H1 (cell line): ENCODE measurements at regions not wholly inside any gene's neighbourhood (a gene's known extent, or its start where the extent isn't known, plus 50 kb on each side); places are given as distances from the start of the nearest gene placed in this dataset.

ENCODE experiments used
- CTCF ChIA-PET: fragments of 300-600 bp; sonication (Branson Sonifier 250); formaldehyde crosslinking; loops from one replicate; lab custom pipeline; 2021; ENCODE audit not compliant: partially characterized antibody; lab: Charles Lee
- POLR2A ChIA-PET: fragments of 300-600 bp; sonication (Branson Sonifier 250); formaldehyde crosslinking; loops from one replicate; lab custom pipeline; 2021; ENCODE audit warnings: inconsistent platforms; ENCODE audit not compliant: partially characterized antibody; lab: Charles Lee
- DNase-seq, 2 experiments: peaks; one replicate each; pipeline versions ENCODE4 v3.0.0 to v3.0.0-alpha.2; 2010 to 2022; ENCODE audit warnings: low spot score in 2 of 2, low read depth in 1 of 2, mixed read lengths in 1 of 2
- FAIRE-seq: peaks from 2 replicates; lab custom pipeline; 2011; peaks lifted over from hg19 to GRCh38; lab: Jason Lieb, UNC
- H2AFZ ChIP-seq: 2 replicates; pipeline ENCODE4 v1.8.1; 2012; ENCODE audit warnings: low read length, inconsistent platforms
- H2AK5ac ChIP-seq: 2 replicates; pipeline ENCODE4 v1.6.1; 2013; ENCODE audit warnings: low read depth, low read length
- H2BK120ac ChIP-seq: replicated peaks from 2 replicates; pipeline ENCODE3; 2013; ENCODE audit warnings: low read depth, low read length, inconsistent platforms
- H2BK12ac ChIP-seq: 2 replicates; pipeline ENCODE4 v1.6.1; 2013; ENCODE audit warnings: low read depth, low read length
- H2BK15ac ChIP-seq: 2 replicates; pipeline ENCODE4 v1.6.1; 2013; ENCODE audit warnings: low read length
- H2BK20ac ChIP-seq: 2 replicates; pipeline ENCODE4 v1.6.1; 2013; ENCODE audit warnings: low read length
- H2BK5ac ChIP-seq: 2 replicates; pipeline ENCODE4 v1.6.1; 2013; ENCODE audit warnings: low read depth, low read length
- H3K14ac ChIP-seq: 2 replicates; pipeline ENCODE4 v1.6.1; 2013; ENCODE audit warnings: inconsistent platforms; ENCODE audit not compliant: insufficient read length
- H3K18ac ChIP-seq: 2 replicates; pipeline ENCODE4 v1.6.1; 2013; ENCODE audit warnings: low read length; ENCODE audit errors: extremely low read depth
- H3K23ac ChIP-seq: 2 replicates; pipeline ENCODE4 v1.6.1; 2013; ENCODE audit warnings: inconsistent platforms; ENCODE audit not compliant: insufficient read length
- H3K23me2 ChIP-seq: 2 replicates; pipeline ENCODE4 v1.6.1; 2013; ENCODE audit warnings: low read depth, low read length
- H3K27ac ChIP-seq: 2 replicates; pipeline ENCODE4 v1.6.1; 2011; ENCODE audit warnings: low read depth, low read length, inconsistent platforms
- H3K27me3 ChIP-seq, 4 experiments: replicated peaks in 1 of 4; 1 replicate in 1 of 4; 2 replicates in 3 of 4; pipeline versions ENCODE4 v1.6.1 to v1.8.1; 2011 to 2013; ENCODE audit warnings: low read length in 3 of 4, mild to moderate bottlenecking in 3 of 4, inconsistent platforms in 2 of 4, mixed read lengths in 2 of 4, moderate library complexity in 1 of 4; ENCODE audit not compliant: control insufficient read depth in 3 of 4, insufficient read depth in 3 of 4; ENCODE audit errors: extremely low read depth in 1 of 4
- H3K36me3 ChIP-seq, 4 experiments: 2 replicates each; pipeline versions ENCODE4 v1.6.1 to v1.8.1; 2011 to 2013; ENCODE audit warnings: mild to moderate bottlenecking in 4 of 4, low read length in 3 of 4, moderate library complexity in 2 of 4, control low read depth in 1 of 4, inconsistent platforms in 1 of 4; ENCODE audit not compliant: insufficient read depth in 4 of 4, control insufficient read depth in 2 of 4
- H3K4ac ChIP-seq: replicated peaks from 2 replicates; pipeline ENCODE3; 2013; ENCODE audit warnings: low read length, low read depth, mixed read lengths, inconsistent platforms; ENCODE audit not compliant: insufficient read length
- H3K4me1 ChIP-seq, 4 experiments: replicated peaks in 1 of 4; 1 replicate in 1 of 4; 2 replicates in 3 of 4; pipeline versions ENCODE4 v1.6.1 to v1.8.1; 2011 to 2013; ENCODE audit warnings: low read length in 3 of 4, inconsistent platforms in 2 of 4, mixed read lengths in 1 of 4; ENCODE audit not compliant: insufficient read depth in 4 of 4, control insufficient read depth in 3 of 4
- H3K4me2 ChIP-seq, 2 experiments: 2 replicates each; pipeline versions ENCODE4 v1.6.1 to v1.8.1; 2011 to 2013; ENCODE audit warnings: low read depth in 2 of 2, low read length in 2 of 2, control low read depth in 1 of 2, inconsistent platforms in 1 of 2, mild to moderate bottlenecking in 1 of 2; ENCODE audit not compliant: insufficient read depth in 1 of 2
- H3K4me3 ChIP-seq, 4 experiments: fragments of 200-600, 300-600 bp in 1 of 4; sonication (generic), shearing (Covaris generic), sonication (Bioruptor Twin) in 1 of 4; 2 replicates each; pipeline versions ENCODE4 v1.5.1 to v1.8.1; 2011 to 2016; ENCODE audit warnings: low read length in 4 of 4, low read depth in 3 of 4, control low read depth in 2 of 4, inconsistent platforms in 2 of 4, mild to moderate bottlenecking in 2 of 4, mixed read lengths in 1 of 4, moderate library complexity in 1 of 4; ENCODE audit not compliant: insufficient read depth in 2 of 4; ENCODE audit errors: extremely low read depth in 1 of 4
- H3K56ac ChIP-seq: replicated peaks from 2 replicates; pipeline ENCODE3; 2013; ENCODE audit warnings: low read depth, mild to moderate bottlenecking, mixed read lengths, low read length, inconsistent platforms; ENCODE audit not compliant: insufficient read length
- H3K79me1 ChIP-seq: 2 replicates; pipeline ENCODE4 v1.6.1; 2013; ENCODE audit warnings: low read depth, low read length, control low read depth
- H3K79me2 ChIP-seq, 2 experiments: 2 replicates each; pipeline versions ENCODE4 v1.6.1 to v1.8.1; 2012 to 2013; ENCODE audit warnings: low read length in 2 of 2, mild to moderate bottlenecking in 2 of 2, inconsistent platforms in 1 of 2; ENCODE audit not compliant: insufficient read depth in 2 of 2, control insufficient read depth in 1 of 2
- H3K9ac ChIP-seq, 4 experiments: replicated peaks in 1 of 4; 1 replicate in 1 of 4; 2 replicates in 3 of 4; pipeline versions ENCODE4 v1.6.1 to v1.8.1; 2011 to 2013; ENCODE audit warnings: low read depth in 3 of 4, low read length in 3 of 4, control low read depth in 2 of 4, mild to moderate bottlenecking in 2 of 4, moderate library complexity in 2 of 4, inconsistent platforms in 1 of 4; ENCODE audit errors: extremely low read depth in 1 of 4
- H3K9me3 ChIP-seq, 2 experiments: 2 replicates each; pipeline versions ENCODE4 v1.6.1 to v1.8.1; 2012 to 2013; ENCODE audit warnings: mild to moderate bottlenecking in 2 of 2, moderate library complexity in 2 of 2, control low read depth in 1 of 2, inconsistent platforms in 1 of 2, low read depth in 1 of 2, low read length in 1 of 2, mixed read lengths in 1 of 2; ENCODE audit not compliant: insufficient read depth in 2 of 2
- H4K20me1 ChIP-seq, 2 experiments: replicated peaks in 1 of 2; 2 replicates each; pipeline versions ENCODE3 to v1.8.1; 2011 to 2013; ENCODE audit warnings: inconsistent platforms in 2 of 2, low read length in 2 of 2, mild to moderate bottlenecking in 1 of 2; ENCODE audit not compliant: insufficient read depth in 2 of 2, control insufficient read depth in 1 of 2
- H4K5ac ChIP-seq: 2 replicates; pipeline ENCODE4 v1.6.1; 2013; ENCODE audit warnings: low read length, low read depth, mixed read lengths, inconsistent platforms; ENCODE audit not compliant: insufficient read length
- H4K8ac ChIP-seq: 2 replicates; pipeline ENCODE4 v1.8.0; 2013; ENCODE audit warnings: mild to moderate bottlenecking, moderate library complexity, low read length, inconsistent platforms; ENCODE audit not compliant: insufficient read depth; ENCODE audit errors: extremely low read depth
- H4K91ac ChIP-seq: replicated peaks from 2 replicates; pipeline ENCODE3; 2013; ENCODE audit warnings: low read length, mixed read lengths, inconsistent platforms; ENCODE audit not compliant: insufficient read length
- CHD2 ChIP-seq: IDR thresholded peaks from 2 replicates; pipeline ENCODE4 v1.6.1; 2012; ENCODE audit warnings: low read length, improper control_type of control experiment
- HDAC6 ChIP-seq: IDR thresholded peaks from one replicate; pipeline ENCODE4 v1.7.1; 2012; ENCODE audit warnings: low read depth, mild to moderate bottlenecking, inconsistent platforms, low read length, moderate library complexity
- KDM4A ChIP-seq: IDR thresholded peaks from one replicate; pipeline ENCODE4 v1.7.1; 2012; ENCODE audit warnings: low read depth, mild to moderate bottlenecking, moderate library complexity, low read length, inconsistent platforms; ENCODE audit not compliant: severe bottlenecking
- SIN3A ChIP-seq, 2 experiments: IDR thresholded peaks in 1 of 2; conservative IDR thresholded peaks in 1 of 2; 2 replicates each; pipeline ENCODE4 v1.6.1; 2011 to 2012; ENCODE audit warnings: low read length in 2 of 2, improper control_type of control experiment in 1 of 2, low read depth in 1 of 2, mild to moderate bottlenecking in 1 of 2
- SP2 ChIP-seq: IDR thresholded peaks from 2 replicates; pipeline ENCODE4 v1.6.1; 2012; ENCODE audit warnings: mild to moderate bottlenecking, low read length, inconsistent platforms
- WGBS, 2 experiments: shearing (Covaris generic) in 1 of 2; methylation state at CpG; one replicate each; pipeline versions ENCODE4 v1.1.6 to v1.1.7; 2013 to 2015; ENCODE audit warnings: low lambda C conversion rate in 2 of 2, mixed read lengths in 2 of 2, inconsistent platforms in 1 of 2, low coverage in 1 of 2, missing lambda C conversion rate in 1 of 2; ENCODE audit not compliant: insufficient replicate concordance in 2 of 2, insufficient coverage in 1 of 2, insufficient read length in 1 of 2; ENCODE audit errors: extremely low coverage in 1 of 2, missing lambda C conversion rate in 1 of 2; 5-methylcytosine and 5-hydroxymethylcytosine counted together

GRCh38 chr4:28536124-28536523, 1675.5 kb downstream of the STIM2 start:
- Histone ChIP-seq H3K4me3 (no peak overlapping the region), H4K5ac (no peak overlapping the region), H2BK20ac (no peak overlapping the region), H2AFZ (no peak overlapping the region), H4K91ac (no peak overlapping the region), H2BK120ac (no peak overlapping the region), H2BK5ac (no peak overlapping the region), H3K36me3 (no peaks in the 10 kb centered on the region), H2BK15ac (no peak overlapping the region), H3K27me3 (no peaks in the 10 kb centered on the region), H3K79me2 (no peaks in the 10 kb centered on the region), H3K4me1 (no peaks in the 10 kb centered on the region), H3K14ac (no peak overlapping the region), H3K4me2 (no peak overlapping the region), H3K27ac (no peak overlapping the region), H3K23ac (no peak overlapping the region), H3K23me2 (no peaks in the 10 kb centered on the region), H3K9ac (no peak overlapping the region), H2AK5ac (no peak overlapping the region), H3K56ac (no peak overlapping the region), H4K8ac (no peak overlapping the region), H3K9me3 (no peaks in the 10 kb centered on the region), H4K20me1 (no peaks in the 10 kb centered on the region), H2BK12ac (no peak overlapping the region), H3K18ac (no peak overlapping the region), H3K4ac (no peak overlapping the region), H3K79me1 (no peaks in the 10 kb centered on the region)
- 89% methylated on average over 2 of the region's 2 CpGs; no CpG with 5 or more reads in 1 of the 2 experiments for WGBS, 2 experiments
- CTCF ChIA-PET: no interaction called here
- DNase-seq (no peak), FAIRE-seq (no peak)
- POLR2A ChIA-PET: no interaction called here
- TF ChIP-seq SP2 (no peak), SIN3A (conservative IDR thresholded peaks at IDR 0.05 in 1 of 2, IDR thresholded peaks at IDR 0.05 in 1 of 2; ENCODE audit: low read depth in 1 of 2, low read length in 2 of 2) (no peak), CHD2 (no peak), HDAC6 (no peak), KDM4A (no peak)
